HG03135 (cell line): ENCODE measurements at regions not wholly inside any gene's neighbourhood (a gene's known extent, or its start where the extent isn't known, plus 50 kb on each side); places are given as distances from the start of the nearest gene placed in this dataset.

Source experiments
- ATAC-seq: cut with Tn5 transposase; IDR thresholded peaks from one replicate; pipeline ENCODE4 v1.9.1; 2021; ENCODE audit warnings: mild to moderate bottlenecking, moderate library complexity; ENCODE audit not compliant: unreplicated experiment

DNA sequence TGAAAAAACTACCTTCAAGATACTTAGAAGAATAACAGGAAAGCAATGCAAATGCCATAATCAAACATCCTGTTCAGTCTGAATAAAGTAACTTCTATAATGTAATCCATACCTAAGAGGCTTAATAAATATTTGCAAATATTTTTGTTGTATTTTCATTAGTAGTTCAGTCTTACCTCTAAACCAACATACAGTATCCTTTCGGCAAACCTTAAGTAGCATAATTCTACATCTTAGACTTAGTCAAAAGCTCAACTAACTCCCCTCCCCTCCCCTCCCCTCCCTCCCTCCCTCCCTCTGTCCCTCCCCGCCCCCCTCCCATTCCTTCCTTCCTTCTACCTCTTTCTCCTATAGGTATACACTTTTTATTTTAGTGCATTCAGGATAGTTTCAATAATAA is 1373.2 kb downstream of the SUCLG1 start:
- no peak for ATAC-seq

DNA sequence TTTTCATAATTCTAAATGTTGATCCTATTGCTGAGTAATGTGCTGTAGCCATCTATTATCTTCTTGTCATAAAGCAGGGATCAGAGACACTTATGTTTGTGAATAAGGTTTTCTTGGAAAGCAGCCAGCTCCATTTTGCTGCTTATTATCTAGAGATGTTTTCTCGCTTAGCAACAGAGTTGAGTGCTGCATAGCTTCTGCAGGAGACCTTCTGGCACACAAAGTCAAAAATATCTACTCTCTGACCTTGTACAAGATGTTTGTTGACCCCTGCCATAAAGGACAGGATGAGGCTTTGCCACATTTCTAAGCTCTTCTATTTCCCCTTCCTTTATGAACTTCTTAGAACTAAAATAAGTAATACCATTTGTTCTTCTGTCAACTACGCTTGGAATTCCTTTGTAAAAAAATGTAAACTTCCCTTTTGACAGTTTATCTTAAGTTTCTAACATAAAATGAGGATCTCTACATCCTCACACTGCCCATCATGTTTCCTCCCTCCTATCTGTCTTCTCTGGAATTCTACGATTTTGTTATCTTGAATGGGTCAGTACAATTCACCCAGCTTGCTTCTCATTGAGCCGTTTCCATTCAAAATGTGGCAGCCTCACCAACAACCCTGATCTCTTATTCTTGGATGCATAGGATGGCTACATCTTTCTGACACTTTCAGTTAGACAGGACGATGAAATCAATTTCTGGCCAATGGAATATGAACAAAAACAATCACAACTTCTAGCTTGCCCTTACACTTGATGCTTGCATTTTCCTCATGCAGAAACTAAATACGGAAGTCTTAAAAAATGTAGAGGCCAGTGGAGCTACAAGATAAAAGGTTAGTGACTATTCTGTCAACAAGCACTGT is 1377.0 kb downstream of the SUCLG1 start:
- ATAC-seq: no peak

DNA sequence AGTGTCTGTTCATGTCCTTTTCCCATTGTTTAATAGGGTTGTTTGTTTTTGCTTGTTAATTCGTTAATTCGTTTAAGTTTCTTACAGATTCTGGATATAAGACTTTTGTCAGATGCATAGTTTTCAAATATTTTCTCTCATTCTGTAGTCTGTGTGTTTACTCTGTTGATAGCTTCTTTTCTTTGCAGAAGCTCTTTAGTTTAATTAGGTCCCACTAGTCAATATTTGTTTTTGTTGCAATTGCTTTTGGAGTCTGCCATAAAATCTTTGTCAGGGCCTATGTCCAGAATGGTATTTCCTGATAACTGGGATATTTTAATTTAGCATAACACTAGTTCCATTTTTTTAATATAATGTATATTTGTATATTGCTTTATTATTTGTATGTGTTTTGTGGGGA is 1380.1 kb downstream of the SUCLG1 start:
- ATAC-seq: no peak

GRCh38 chr2:83072767-83073166 is 1386.3 kb downstream of the SUCLG1 start:
- no peak for ATAC-seq

DNA sequence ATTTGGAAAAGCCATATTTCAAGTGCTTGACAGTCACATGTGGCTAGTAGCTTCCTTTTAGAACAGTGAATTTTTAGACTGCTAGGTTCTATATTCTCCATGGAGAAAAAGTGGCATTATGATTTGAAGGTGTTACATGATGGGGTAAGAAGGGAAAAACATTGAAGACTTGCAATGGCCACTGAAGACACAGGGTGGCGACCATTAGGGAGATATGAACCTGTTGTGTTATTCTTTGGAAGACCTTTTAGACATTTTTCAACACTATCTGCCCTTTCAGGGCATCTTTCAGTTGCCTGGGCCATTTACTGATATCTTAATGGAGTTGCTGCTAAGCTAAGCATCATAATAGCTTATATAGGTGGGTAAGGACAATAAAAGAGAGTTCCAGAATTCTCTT is 1387.2 kb downstream of the SUCLG1 start:
- no peak for ATAC-seq

- ATAC-seq: no peak
Measured at GRCh38 chr2:83071352-83071751, 1387.7 kb downstream of the SUCLG1 start.

- no peak for ATAC-seq
Measured at GRCh38 chr2:83069724-83070123, 1389.4 kb downstream of the SUCLG1 start.

DNA sequence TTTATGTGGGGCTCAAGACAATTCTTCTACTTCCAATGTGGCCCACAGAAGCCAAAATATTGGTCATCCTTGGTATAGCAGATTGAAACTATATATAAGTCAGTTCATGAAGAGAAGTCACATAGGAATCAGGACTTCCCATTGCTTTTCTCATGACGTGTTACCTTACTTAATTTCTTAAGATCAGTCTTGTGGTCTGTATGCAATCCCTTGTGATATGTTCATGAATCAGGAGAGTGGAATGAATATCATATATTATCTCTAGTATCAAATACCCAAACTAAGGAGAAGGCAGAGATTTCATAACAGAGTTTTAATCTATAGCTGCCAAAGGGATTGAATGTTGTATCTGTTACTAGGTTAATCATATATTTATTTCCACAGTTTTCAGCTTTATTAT is 1390.4 kb downstream of the SUCLG1 start:
- ATAC-seq: no peak

- no peak for ATAC-seq
Measured at GRCh38 chr2:83067947-83068346, 1391.1 kb downstream of the SUCLG1 start.

DNA sequence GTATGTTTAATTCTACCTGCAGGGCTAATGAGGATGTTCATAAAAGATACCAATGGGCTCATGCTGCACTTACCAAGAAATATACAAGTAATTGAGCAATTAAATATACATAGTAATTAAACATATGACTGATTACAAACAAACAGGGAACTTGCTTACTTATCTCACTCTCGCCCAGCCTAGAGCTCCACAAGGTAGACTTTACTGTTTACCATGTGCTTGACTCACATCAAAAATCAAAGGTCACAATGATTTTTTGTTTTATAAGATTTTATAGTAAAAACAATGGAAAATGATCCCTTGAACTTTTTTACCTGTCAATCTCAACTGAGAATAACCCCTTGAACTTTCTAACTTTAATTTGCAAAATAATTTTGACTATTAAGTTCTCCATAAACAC is 1395.1 kb downstream of the SUCLG1 start:
- no peak for ATAC-seq

- ATAC-seq: no peak
Measured at GRCh38 chr2:83063511-83063910, 1395.6 kb downstream of the SUCLG1 start.

- ATAC-seq: no peak
Measured at GRCh38 chr2:83058683-83059082, 1400.4 kb downstream of the SUCLG1 start.

- ATAC-seq: no peak
Measured at GRCh38 chr2:83055376-83056010, 1403.6 kb downstream of the SUCLG1 start.

DNA sequence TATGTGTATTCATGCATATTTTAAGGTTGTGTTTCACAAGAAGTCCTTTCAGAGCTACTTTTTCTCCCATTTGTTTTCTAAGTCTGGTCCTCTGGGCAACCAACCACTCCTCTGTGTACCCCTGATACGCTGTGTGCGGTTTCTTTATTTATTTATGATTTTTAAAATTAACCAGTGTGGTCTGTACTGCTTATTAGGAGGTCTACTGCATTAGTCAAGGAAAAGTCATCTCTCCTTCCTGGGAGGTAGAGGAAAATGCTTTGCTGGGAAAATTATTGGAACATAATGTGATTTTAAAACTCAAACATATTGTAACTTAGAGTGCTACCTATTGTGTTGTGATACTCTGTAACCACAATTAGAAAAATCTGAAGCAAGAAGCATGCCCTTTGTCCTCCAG is 1404.3 kb downstream of the SUCLG1 start:
- no peak for ATAC-seq

- ATAC-seq: no peak
Measured at GRCh38 chr2:83051538-83052170, 1407.4 kb downstream of the SUCLG1 start.

- no peak for ATAC-seq
Measured at GRCh38 chr2:83042053-83042452, 1417.0 kb downstream of the SUCLG1 start.

GRCh38 chr2:83022631-83023210 is 1436.4 kb downstream of the SUCLG1 start:
- no peak for ATAC-seq

- no peak for ATAC-seq
Measured at GRCh38 chr2:83017366-83018090, 1441.6 kb downstream of the SUCLG1 start.

- ATAC-seq: no peak
Measured at GRCh38 chr2:83016343-83017110, 1442.6 kb downstream of the SUCLG1 start.

GRCh38 chr2:83015900-83016299 is 1443.2 kb downstream of the SUCLG1 start:
- no peak for ATAC-seq
